HEK293 (cell line): ENCODE measurements at regions not wholly inside any gene's neighbourhood (a gene's known extent, or its start where the extent isn't known, plus 50 kb on each side); places are given as distances from the start of the nearest gene placed in this dataset.

Source experiments
- TCF7L2 ChIP-seq: IDR thresholded peaks from 2 replicates; pipeline ENCODE4 v1.6.1; 2011; ENCODE audit warnings: low read depth, mild to moderate bottlenecking, inconsistent platforms, low read length, moderate library complexity, borderline replicate concordance
- ZNF133 ChIP-seq: fragments of 450-650 bp; formaldehyde crosslinking; IDR thresholded peaks from 2 replicates; pipeline ENCODE4 v1.5.1; 2016; ENCODE audit warnings: missing biosample characterization, missing genetic modification characterization
- TF ChIP-seq, protein P1 (sequence below): fragments of 450-650 bp; formaldehyde crosslinking; IDR thresholded peaks from 2 replicates; pipeline ENCODE4 v1.5.1; 2016; ENCODE audit warnings: missing biosample characterization, missing genetic modification characterization
- TF ChIP-seq, protein P2 (sequence below): fragments of 450-650 bp; formaldehyde crosslinking; IDR thresholded peaks from 2 replicates; pipeline ENCODE4 v1.5.0; 2017; ENCODE audit warnings: missing biosample characterization, missing genetic modification characterization, borderline replicate concordance

DNA sequence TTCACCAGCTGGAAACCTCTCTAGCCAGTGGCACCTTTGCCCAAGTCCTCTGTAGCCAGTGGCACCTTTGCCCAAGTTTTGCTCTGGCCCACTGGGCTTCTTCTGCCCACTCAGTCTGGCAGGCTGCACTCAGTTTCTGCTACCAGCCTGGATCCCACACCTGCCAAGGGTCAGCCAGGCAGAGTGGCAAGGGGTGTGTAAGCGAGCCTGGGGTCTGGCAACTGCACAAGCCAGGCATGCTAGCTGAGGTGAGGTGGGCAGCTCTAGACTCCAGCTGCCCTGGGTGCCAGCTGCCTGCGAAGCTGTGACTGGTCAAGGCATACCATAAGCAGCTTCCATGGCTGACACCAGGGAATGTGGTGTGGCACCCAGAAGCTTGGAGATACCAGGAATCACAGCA lies 233.1 kb upstream of the DKK2 start:
- TF ChIP-seq ZNF133 (tag by site-specific recombination) (no peak), TCF7L2 (no peak)
- TF ChIP-seq, protein P1, sequence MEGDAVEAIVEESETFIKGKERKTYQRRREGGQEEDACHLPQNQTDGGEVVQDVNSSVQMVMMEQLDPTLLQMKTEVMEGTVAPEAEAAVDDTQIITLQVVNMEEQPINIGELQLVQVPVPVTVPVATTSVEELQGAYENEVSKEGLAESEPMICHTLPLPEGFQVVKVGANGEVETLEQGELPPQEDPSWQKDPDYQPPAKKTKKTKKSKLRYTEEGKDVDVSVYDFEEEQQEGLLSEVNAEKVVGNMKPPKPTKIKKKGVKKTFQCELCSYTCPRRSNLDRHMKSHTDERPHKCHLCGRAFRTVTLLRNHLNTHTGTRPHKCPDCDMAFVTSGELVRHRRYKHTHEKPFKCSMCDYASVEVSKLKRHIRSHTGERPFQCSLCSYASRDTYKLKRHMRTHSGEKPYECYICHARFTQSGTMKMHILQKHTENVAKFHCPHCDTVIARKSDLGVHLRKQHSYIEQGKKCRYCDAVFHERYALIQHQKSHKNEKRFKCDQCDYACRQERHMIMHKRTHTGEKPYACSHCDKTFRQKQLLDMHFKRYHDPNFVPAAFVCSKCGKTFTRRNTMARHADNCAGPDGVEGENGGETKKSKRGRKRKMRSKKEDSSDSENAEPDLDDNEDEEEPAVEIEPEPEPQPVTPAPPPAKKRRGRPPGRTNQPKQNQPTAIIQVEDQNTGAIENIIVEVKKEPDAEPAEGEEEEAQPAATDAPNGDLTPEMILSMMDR (tag by site-specific recombination): no peak
- TF ChIP-seq, protein P2, sequence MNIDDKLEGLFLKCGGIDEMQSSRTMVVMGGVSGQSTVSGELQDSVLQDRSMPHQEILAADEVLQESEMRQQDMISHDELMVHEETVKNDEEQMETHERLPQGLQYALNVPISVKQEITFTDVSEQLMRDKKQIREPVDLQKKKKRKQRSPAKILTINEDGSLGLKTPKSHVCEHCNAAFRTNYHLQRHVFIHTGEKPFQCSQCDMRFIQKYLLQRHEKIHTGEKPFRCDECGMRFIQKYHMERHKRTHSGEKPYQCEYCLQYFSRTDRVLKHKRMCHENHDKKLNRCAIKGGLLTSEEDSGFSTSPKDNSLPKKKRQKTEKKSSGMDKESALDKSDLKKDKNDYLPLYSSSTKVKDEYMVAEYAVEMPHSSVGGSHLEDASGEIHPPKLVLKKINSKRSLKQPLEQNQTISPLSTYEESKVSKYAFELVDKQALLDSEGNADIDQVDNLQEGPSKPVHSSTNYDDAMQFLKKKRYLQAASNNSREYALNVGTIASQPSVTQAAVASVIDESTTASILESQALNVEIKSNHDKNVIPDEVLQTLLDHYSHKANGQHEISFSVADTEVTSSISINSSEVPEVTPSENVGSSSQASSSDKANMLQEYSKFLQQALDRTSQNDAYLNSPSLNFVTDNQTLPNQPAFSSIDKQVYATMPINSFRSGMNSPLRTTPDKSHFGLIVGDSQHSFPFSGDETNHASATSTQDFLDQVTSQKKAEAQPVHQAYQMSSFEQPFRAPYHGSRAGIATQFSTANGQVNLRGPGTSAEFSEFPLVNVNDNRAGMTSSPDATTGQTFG (tag by site-specific recombination): no peak
